H9 (cell line): ENCODE measurements at regions not wholly inside any gene's neighbourhood (a gene's known extent, or its start where the extent isn't known, plus 50 kb on each side); places are given as distances from the start of the nearest gene placed in this dataset.

Experiments
- DNase-seq: peaks from one replicate; pipeline ENCODE4 v3.0.0-alpha.2; 2017
- H2AFZ ChIP-seq: one replicate; pipeline ENCODE4 v1.6.1; 2013; ENCODE audit warnings: mild to moderate bottlenecking, low read length, control low read depth, moderate library complexity
- H2AK5ac ChIP-seq: 2 replicates; pipeline ENCODE4 v1.6.1; 2013; ENCODE audit warnings: low read length, control low read depth, mixed read lengths; ENCODE audit not compliant: insufficient read length
- H2BK120ac ChIP-seq: one replicate; pipeline ENCODE4 v1.6.1; 2013; ENCODE audit warnings: low read depth, mild to moderate bottlenecking, low read length, control low read depth, inconsistent platforms; ENCODE audit not compliant: poor library complexity, severe bottlenecking
- H2BK12ac ChIP-seq: 2 replicates; pipeline ENCODE4 v1.6.1; 2013; ENCODE audit warnings: low read length, control low read depth, mixed read lengths, low read depth; ENCODE audit not compliant: insufficient read length
- H2BK15ac ChIP-seq: 2 replicates; pipeline ENCODE4 v1.6.1; 2013; ENCODE audit warnings: low read depth, low read length, control low read depth
- H2BK20ac ChIP-seq: one replicate; pipeline ENCODE4 v1.6.1; 2013; ENCODE audit warnings: low read depth, mild to moderate bottlenecking, low read length, control low read depth, inconsistent platforms; ENCODE audit not compliant: poor library complexity, severe bottlenecking
- H2BK5ac ChIP-seq: 2 replicates; pipeline ENCODE4 v1.6.1; 2013; ENCODE audit warnings: low read length, control low read depth, mixed read lengths; ENCODE audit not compliant: insufficient read length
- H3K14ac ChIP-seq: 2 replicates; pipeline ENCODE4 v1.6.1; 2013; ENCODE audit warnings: low read length, control low read depth; ENCODE audit not compliant: insufficient read depth
- H3K18ac ChIP-seq: 2 replicates; pipeline ENCODE4 v1.6.1; 2013; ENCODE audit warnings: low read depth, mild to moderate bottlenecking, mixed read lengths, low read length, control low read depth; ENCODE audit not compliant: insufficient read length
- H3K23ac ChIP-seq: 2 replicates; pipeline ENCODE4 v1.6.1; 2013; ENCODE audit warnings: low read length, control low read depth, mixed read lengths, low read depth; ENCODE audit not compliant: insufficient read length
- H3K23me2 ChIP-seq: 2 replicates; pipeline ENCODE4 v1.6.1; 2013; ENCODE audit warnings: low read depth, mild to moderate bottlenecking, mixed read lengths, low read length, control low read depth; ENCODE audit not compliant: insufficient read length, poor library complexity, severe bottlenecking
- H3K27ac ChIP-seq: 2 replicates; pipeline ENCODE4 v1.5.1; 2013; ENCODE audit warnings: low read length, control low read depth, mixed read lengths, low read depth; ENCODE audit not compliant: insufficient read length
- H3K27me3 ChIP-seq: 2 replicates; pipeline ENCODE4 v1.6.1; 2013; ENCODE audit warnings: low read length, control low read depth, inconsistent platforms; ENCODE audit not compliant: insufficient read depth
- H3K4ac ChIP-seq: 2 replicates; pipeline ENCODE4 v1.6.1; 2013; ENCODE audit warnings: low read depth, mild to moderate bottlenecking, control low read depth, inconsistent platforms, low read length, moderate library complexity
- H3K4me1 ChIP-seq: 2 replicates; pipeline ENCODE4 v1.6.1; 2013; ENCODE audit warnings: low read length, control low read depth, inconsistent platforms; ENCODE audit not compliant: insufficient read depth
- H3K4me2 ChIP-seq: 2 replicates; pipeline ENCODE4 v1.6.1; 2013; ENCODE audit warnings: low read length, control low read depth, mixed read lengths; ENCODE audit not compliant: insufficient read length, insufficient read depth
- H3K56ac ChIP-seq: 2 replicates; pipeline ENCODE4 v1.6.1; 2013; ENCODE audit warnings: low read depth, mild to moderate bottlenecking, mixed read lengths, low read length, control low read depth; ENCODE audit not compliant: insufficient read length
- H3K79me1 ChIP-seq: 2 replicates; pipeline ENCODE4 v1.6.1; 2013; ENCODE audit warnings: low read depth, mild to moderate bottlenecking, moderate library complexity, low read length, control low read depth, inconsistent platforms; ENCODE audit not compliant: insufficient read depth, poor library complexity, severe bottlenecking
- H3K79me2 ChIP-seq: 2 replicates; pipeline ENCODE4 v1.6.1; 2013; ENCODE audit warnings: low read length, control low read depth, inconsistent platforms; ENCODE audit not compliant: insufficient read depth
- H3K9ac ChIP-seq: 2 replicates; pipeline ENCODE4 v1.6.1; 2013; ENCODE audit warnings: low read length, control low read depth, mixed read lengths; ENCODE audit not compliant: insufficient read length; ENCODE audit errors: extremely low read depth
- H3K9me3 ChIP-seq: one replicate; pipeline ENCODE4 v1.6.1; 2013; ENCODE audit warnings: low read depth, low read length, inconsistent platforms; ENCODE audit not compliant: control insufficient read depth
- H3T11ph ChIP-seq: one replicate; pipeline ENCODE4 v1.6.1; 2013; ENCODE audit warnings: mild to moderate bottlenecking, low read length, control low read depth, inconsistent platforms
- H4K20me1 ChIP-seq: one replicate; pipeline ENCODE4 v1.6.1; 2013; ENCODE audit not compliant: control insufficient read depth, insufficient read length, insufficient read depth
- H4K5ac ChIP-seq: 2 replicates; pipeline ENCODE4 v1.6.1; 2013; ENCODE audit warnings: low read depth, mild to moderate bottlenecking, mixed read lengths, low read length, control low read depth; ENCODE audit not compliant: insufficient read length
- H4K8ac ChIP-seq: replicated peaks from 2 replicates; pipeline ENCODE4 v1.6.1; 2013; ENCODE audit warnings: low read length, control low read depth, mixed read lengths, low read depth; ENCODE audit not compliant: insufficient read length
- H4K91ac ChIP-seq: 2 replicates; pipeline ENCODE4 v1.6.1; 2013; ENCODE audit warnings: low read depth, mild to moderate bottlenecking, moderate library complexity, mixed read lengths, low read length, control low read depth; ENCODE audit not compliant: insufficient read length
- H3K27ac Mint-ChIP-seq, 3 experiments: 2 replicates in 2 of 3; 3 replicates in 1 of 3; pipeline ENCODE4 v1.8.0; 2020 to 2021; ENCODE audit warnings: mixed read lengths in 3 of 3, mild to moderate bottlenecking in 1 of 3, moderate library complexity in 1 of 3
- H3K27me3 Mint-ChIP-seq: 2 replicates; pipeline ENCODE4 v1.8.0; 2021; ENCODE audit warnings: low read depth, mild to moderate bottlenecking, moderate library complexity, mixed read lengths
- H3K36me3 Mint-ChIP-seq, 3 experiments: 2 replicates in 2 of 3; 3 replicates in 1 of 3; pipeline ENCODE4 v1.8.0; 2020 to 2021; ENCODE audit warnings: low read depth in 3 of 3, mixed read lengths in 3 of 3; ENCODE audit not compliant: insufficient read depth in 1 of 3
- H3K4me1 Mint-ChIP-seq, 2 experiments: 2 replicates each; pipeline ENCODE4 v1.8.0; 2020; ENCODE audit warnings: mixed read lengths in 2 of 2
- H3K4me3 Mint-ChIP-seq, 2 experiments: 2 replicates in 1 of 2; 3 replicates in 1 of 2; pipeline ENCODE4 v1.8.0; 2020 to 2021; ENCODE audit warnings: mild to moderate bottlenecking in 2 of 2, mixed read lengths in 2 of 2, moderate library complexity in 1 of 2
- H3K9me3 Mint-ChIP-seq, 2 experiments: 2 replicates in 1 of 2; 3 replicates in 1 of 2; pipeline ENCODE4 v1.8.0; 2020; ENCODE audit warnings: mild to moderate bottlenecking in 2 of 2, mixed read lengths in 2 of 2, moderate library complexity in 1 of 2
- TF ChIP-seq, protein P1 (sequence below): fragments of 200-600 bp; sonication (generic); conservative IDR thresholded peaks from 3 replicates; pipeline ENCODE4 v1.8.0; 2021; ENCODE audit warnings: antibody characterized with exemption, mild to moderate bottlenecking

DNA sequence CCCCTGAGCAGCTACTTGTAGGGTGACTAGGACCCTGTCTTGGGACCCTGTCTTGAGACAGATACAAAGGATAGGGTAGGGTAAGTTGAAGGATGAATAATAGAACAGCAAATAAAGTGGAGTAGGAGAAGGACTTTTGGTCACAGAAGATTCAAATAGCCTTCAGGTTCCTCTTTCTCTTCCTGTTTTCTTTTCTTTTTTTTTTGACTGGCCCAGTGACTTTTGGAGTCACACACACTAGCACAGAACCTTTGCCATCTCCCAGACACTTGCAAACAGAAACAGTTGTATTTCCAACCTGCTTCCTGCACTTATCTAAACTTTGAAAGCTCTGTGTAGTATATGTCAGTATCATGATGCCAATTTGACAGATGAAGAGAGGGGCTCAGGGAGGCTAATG is 108.2 kb downstream of the TDRD15 start:
- no peaks in the 10 kb centered on the region for H3K79me2 ChIP-seq
- H3K18ac ChIP-seq: no peak overlapping the region
- no peak overlapping the region for H3K14ac ChIP-seq
- H3K4ac ChIP-seq: no peak overlapping the region
- H4K5ac ChIP-seq: no peak overlapping the region
- no peak overlapping the region for H3K4me2 ChIP-seq
- H3K56ac ChIP-seq: no peak overlapping the region
- no peaks in the 10 kb centered on the region for H3K79me1 ChIP-seq
- H2BK12ac ChIP-seq: no peak overlapping the region
- Mint-ChIP-seq H3K27ac (no peak overlapping the region), H3K27me3 (no peaks in the 10 kb centered on the region), H3K4me3 (no peak overlapping the region; a peak in 1 of 5 replicates), H3K36me3 (no peaks in the 10 kb centered on the region), H3K9me3 (no peaks in the 10 kb centered on the region), H3K4me1 (peaks cover 5 to 8% of the 10 kb centered on the region in 2 experiments)
- TF ChIP-seq, protein P1, sequence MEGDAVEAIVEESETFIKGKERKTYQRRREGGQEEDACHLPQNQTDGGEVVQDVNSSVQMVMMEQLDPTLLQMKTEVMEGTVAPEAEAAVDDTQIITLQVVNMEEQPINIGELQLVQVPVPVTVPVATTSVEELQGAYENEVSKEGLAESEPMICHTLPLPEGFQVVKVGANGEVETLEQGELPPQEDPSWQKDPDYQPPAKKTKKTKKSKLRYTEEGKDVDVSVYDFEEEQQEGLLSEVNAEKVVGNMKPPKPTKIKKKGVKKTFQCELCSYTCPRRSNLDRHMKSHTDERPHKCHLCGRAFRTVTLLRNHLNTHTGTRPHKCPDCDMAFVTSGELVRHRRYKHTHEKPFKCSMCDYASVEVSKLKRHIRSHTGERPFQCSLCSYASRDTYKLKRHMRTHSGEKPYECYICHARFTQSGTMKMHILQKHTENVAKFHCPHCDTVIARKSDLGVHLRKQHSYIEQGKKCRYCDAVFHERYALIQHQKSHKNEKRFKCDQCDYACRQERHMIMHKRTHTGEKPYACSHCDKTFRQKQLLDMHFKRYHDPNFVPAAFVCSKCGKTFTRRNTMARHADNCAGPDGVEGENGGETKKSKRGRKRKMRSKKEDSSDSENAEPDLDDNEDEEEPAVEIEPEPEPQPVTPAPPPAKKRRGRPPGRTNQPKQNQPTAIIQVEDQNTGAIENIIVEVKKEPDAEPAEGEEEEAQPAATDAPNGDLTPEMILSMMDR: no peak
- no peaks in the 10 kb centered on the region for H3K9me3 ChIP-seq
- no peak overlapping the region for H4K91ac ChIP-seq
- no peak overlapping the region for H2BK20ac ChIP-seq
- no peaks in the 10 kb centered on the region for H3K27me3 ChIP-seq
- no peak overlapping the region for H2BK15ac ChIP-seq
- H3K23ac ChIP-seq: no peak overlapping the region
- no peak for DNase-seq
- no peak overlapping the region for H3T11ph ChIP-seq
- no peaks in the 10 kb centered on the region for H3K23me2 ChIP-seq
- no peak overlapping the region for H2AFZ ChIP-seq
- no peak overlapping the region for H2BK120ac ChIP-seq
- H4K20me1 ChIP-seq: no peaks in the 10 kb centered on the region
- no peak overlapping the region for H3K9ac ChIP-seq
- H2BK5ac ChIP-seq: no peak overlapping the region
- no peaks in the 10 kb centered on the region for H3K4me1 ChIP-seq
- no peak overlapping the region for H4K8ac ChIP-seq
- H3K27ac ChIP-seq: no peak overlapping the region
- H2AK5ac ChIP-seq: no peak overlapping the region
